Lower lobe of right lung (tissue), 2 donors: ENCODE measurements at regions not wholly inside any gene's neighbourhood (a gene's known extent, or its start where the extent isn't known, plus 50 kb on each side); places are given as distances from the start of the nearest gene placed in this dataset.

Experiments used
- ATAC-seq, 2 donors: fragments of 200-7000 bp; cut with Tn5 transposase; one replicate each; pipeline ENCODE4 v1.9.1; 2020 to 2022; ENCODE audit warnings: mild to moderate bottlenecking in 2 of 2, moderate library complexity in 2 of 2
- DNase-seq: peaks from one replicate; pipeline ENCODE4 v3.0.0-alpha.2; 2020
- H3K27ac ChIP-seq: fragments of 200-600 bp; one replicate; pipeline ENCODE4 v1.8.0; 2022
- H3K27me3 ChIP-seq: fragments of 200-600 bp; one replicate; pipeline ENCODE4 v1.8.0; 2022; ENCODE audit warnings: low read depth
- H3K36me3 ChIP-seq: fragments of 200-600 bp; one replicate; pipeline ENCODE4 v1.8.0; 2022; ENCODE audit warnings: mild to moderate bottlenecking
- H3K4me1 ChIP-seq: fragments of 200-600 bp; one replicate; pipeline ENCODE4 v1.8.0; 2022
- H3K4me3 ChIP-seq: fragments of 200-600 bp; one replicate; pipeline ENCODE4 v1.8.0; 2022; ENCODE audit warnings: mild to moderate bottlenecking
- H3K9me3 ChIP-seq: fragments of 200-600 bp; one replicate; pipeline ENCODE4 v1.8.0; 2022
- CTCF ChIP-seq: fragments of 200-600 bp; IDR thresholded peaks from one replicate; pipeline ENCODE4 v1.8.0; 2022; ENCODE audit warnings: antibody characterized with exemption, mild to moderate bottlenecking
- intact Hi-C: fragments of 100-400 bp; cut with DNase I; formaldehyde crosslinking; loops from one replicate; pipeline ENCODE4 v1.11.0; 2022
- donor health status: DM: no; HTN: yes; CAD: no; lungs with severe emphysema.

DNA sequence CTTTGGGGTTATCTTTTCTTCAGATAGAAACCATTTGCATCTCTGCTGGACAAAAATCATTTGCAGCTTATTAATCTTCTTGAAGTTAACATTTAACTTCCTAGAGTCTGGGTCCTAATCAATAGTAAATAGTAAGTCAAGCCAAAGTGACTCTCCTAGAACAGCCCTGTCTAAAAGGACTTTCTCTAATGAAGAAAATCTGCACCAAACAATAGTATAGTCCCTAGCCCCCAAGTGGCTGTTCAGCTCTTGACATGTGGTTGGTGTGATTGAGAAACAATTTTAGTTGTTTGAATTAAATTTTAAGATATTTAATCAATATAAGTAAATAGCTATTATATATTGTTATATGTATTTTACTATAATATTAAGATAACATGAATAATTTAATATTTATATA lies 64.6 kb upstream of the SHB start:
- ATAC-seq (no peak), DNase-seq (no peak)
- H3K27me3 ChIP-seq = no peaks in the 10 kb centered on the region
- intact Hi-C loops = no loop called here
- H3K27ac ChIP-seq = no peak overlapping the region
- TF ChIP-seq CTCF = no peak
- H3K4me3 ChIP-seq = no peak overlapping the region
- H3K36me3 ChIP-seq = no peaks in the 10 kb centered on the region
- H3K9me3 ChIP-seq = no peaks in the 10 kb centered on the region
- peaks cover 4% of the 10 kb centered on the region for H3K4me1 ChIP-seq

GRCh38 chr9:38132956-38133355 lies 63.9 kb upstream of the SHB start:
- DNase-seq (no peak), ATAC-seq (no peak)
- TF ChIP-seq CTCF = no peak
- intact Hi-C loops = no loop called here
- H3K9me3 ChIP-seq = no peaks in the 10 kb centered on the region
- peaks cover 2% of the 10 kb centered on the region for H3K4me1 ChIP-seq
- H3K4me3 ChIP-seq = no peak overlapping the region
- H3K36me3 ChIP-seq = no peaks in the 10 kb centered on the region
- no peaks in the 10 kb centered on the region for H3K27me3 ChIP-seq
- no peak overlapping the region for H3K27ac ChIP-seq

DNA sequence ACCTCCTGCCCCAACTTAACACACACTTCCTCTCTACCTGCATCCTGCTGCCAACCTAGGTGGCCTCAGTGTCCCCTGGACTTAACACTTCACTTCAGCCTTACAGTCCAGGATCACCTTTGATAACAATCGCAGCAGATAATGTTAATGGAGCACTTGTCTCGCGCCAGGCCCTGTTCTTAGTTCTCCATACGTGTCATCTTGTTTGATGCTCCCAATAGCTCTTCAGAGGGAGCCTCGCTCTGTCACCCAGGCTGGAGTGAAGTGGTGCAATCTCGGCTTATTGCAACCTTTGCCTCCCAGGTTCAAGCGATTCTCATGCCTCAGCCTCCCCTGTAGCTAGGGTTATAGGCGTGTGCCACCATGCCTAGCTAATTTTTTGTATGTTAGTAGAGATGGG lies 62.7 kb upstream of the SHB start:
- no peaks in the 10 kb centered on the region for H3K36me3 ChIP-seq
- ATAC-seq = no peak

DNA sequence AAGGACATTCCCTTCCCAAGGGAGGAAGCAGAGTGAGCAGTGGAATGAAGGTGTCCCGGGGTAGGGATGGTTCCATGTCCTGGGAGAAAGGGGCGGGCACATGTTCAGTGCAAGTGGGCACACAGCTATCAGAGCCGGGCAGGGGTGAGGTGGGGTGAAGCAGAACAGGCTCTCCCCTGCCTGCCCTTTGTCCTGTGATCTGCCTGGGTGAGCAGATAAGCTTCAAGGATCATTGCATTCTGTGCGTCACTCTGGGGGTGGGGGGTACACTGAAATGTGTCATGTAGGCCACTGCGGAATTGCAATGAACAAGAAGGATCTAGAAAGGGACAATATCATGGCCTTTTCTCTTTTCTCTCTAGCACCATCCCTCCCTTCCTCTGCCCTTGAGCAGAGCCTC lies 61.7 kb upstream of the SHB start:
- intact Hi-C loops = no loop called here
- no peak for DNase-seq

More for the DNA sequence above, 62.7 kb upstream of the SHB start:
- no peak for TF ChIP-seq CTCF
- Histone ChIP-seq H3K4me3 (no peak overlapping the region), H3K27ac (no peak overlapping the region), H3K27me3 (no peaks in the 10 kb centered on the region), H3K9me3 (no peaks in the 10 kb centered on the region), H3K4me1 (no peaks in the 10 kb centered on the region)
- DNase-seq = no peak
- intact Hi-C loops = no loop called here

DNA sequence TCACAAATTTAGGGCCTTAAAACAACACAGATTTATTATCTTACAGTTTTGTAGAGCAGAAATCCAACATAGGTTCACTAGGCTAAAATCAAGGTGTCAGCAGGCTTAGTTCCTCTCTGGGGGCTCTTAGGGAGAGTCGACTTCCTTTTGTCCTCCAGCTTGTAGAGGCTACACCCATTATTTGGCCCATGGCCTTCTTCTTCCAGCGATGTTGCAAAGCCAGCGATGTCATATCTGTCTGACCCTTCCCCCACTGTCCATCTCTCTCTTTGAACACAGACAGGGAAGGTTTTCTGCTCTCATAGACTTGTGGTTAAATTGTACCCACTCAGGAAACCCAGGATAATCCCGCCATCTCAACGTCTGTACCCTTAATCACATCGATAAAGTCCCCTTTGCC lies 60.3 kb upstream of the SHB start:
- no peaks in the 10 kb centered on the region for H3K27me3 ChIP-seq
- H3K36me3 ChIP-seq = no peaks in the 10 kb centered on the region
- H3K4me1 ChIP-seq = no peaks in the 10 kb centered on the region
- TF ChIP-seq CTCF = no peak
- no peak overlapping the region for H3K4me3 ChIP-seq
- DNase-seq (peak; percentile 51), ATAC-seq (peak; percentile 78 to 88)
- H3K9me3 ChIP-seq = no peaks in the 10 kb centered on the region
- intact Hi-C loops = no loop called here
- H3K27ac ChIP-seq = no peak overlapping the region

More for the DNA sequence above, 61.7 kb upstream of the SHB start:
- Histone ChIP-seq H3K36me3 (no peaks in the 10 kb centered on the region), H3K9me3 (no peaks in the 10 kb centered on the region), H3K27ac (no peak overlapping the region), H3K4me1 (no peaks in the 10 kb centered on the region), H3K4me3 (no peak overlapping the region), H3K27me3 (no peaks in the 10 kb centered on the region)
- no peak for TF ChIP-seq CTCF
- ATAC-seq = no peak

- H3K4me1 ChIP-seq = no peaks in the 10 kb centered on the region
- intact Hi-C loops = no loop called here
- ATAC-seq = no peak
Observed at GRCh38 chr9:38128752-38129270, 59.8 kb upstream of the SHB start.

More at GRCh38 chr9:38128752-38129270, 59.8 kb upstream of the SHB start:
- no peak for DNase-seq
- no peak overlapping the region for H3K27ac ChIP-seq
- H3K27me3 ChIP-seq = no peaks in the 10 kb centered on the region
- no peaks in the 10 kb centered on the region for H3K36me3 ChIP-seq
- no peaks in the 10 kb centered on the region for H3K9me3 ChIP-seq
- no peak overlapping the region for H3K4me3 ChIP-seq
- TF ChIP-seq CTCF = no peak
